ENCODE measurements at regions not wholly inside any gene's neighbourhood (a gene's known extent, or its start where the extent isn't known, plus 50 kb on each side); places are given as distances from the start of the nearest gene placed in this dataset.

DNA sequence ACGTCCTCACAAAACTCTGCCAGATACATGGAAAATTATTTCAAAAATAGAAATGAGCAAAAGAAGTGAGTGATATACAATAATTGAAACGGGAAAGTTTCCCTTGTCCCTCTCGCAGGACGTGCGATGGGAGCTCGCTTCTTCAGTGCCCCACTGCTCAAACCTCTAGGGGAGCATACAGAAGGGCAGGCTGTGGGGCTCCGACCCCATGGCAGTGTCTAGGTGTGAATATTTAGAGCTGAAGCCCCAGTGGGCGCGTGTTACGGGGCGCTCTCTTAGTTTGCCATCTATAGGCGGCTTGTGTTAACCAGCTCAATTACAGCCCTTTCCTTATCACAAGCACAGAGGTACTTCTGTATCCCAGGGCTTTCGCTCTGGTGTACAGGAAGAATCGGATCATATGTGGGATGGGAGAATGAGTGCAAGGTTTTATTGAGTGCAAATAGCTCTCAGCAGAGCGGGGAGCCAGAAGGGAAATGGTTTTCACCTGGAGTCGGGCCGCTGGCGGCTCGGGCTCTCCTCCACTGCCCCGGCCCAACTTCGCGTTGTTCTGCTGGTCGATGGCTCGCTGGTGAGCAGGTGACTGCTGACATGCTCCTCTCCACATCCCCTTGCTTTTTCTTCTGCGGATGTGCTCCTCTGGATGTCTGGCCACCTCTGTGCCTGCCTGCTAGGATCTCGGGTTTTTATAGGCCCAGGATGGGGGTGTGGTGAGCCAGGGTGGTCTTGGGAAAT lies 334.0 kb upstream of the PTPRD start:
- Mint-ChIP-seq H3K9me3 (peaks cover 3% of the 10 kb centered on the region), H3K36me3 (no peaks in the 10 kb centered on the region), H3K27me3 (ENCODE audit: low read depth) (no peaks in the 10 kb centered on the region), H3K27ac (no peak overlapping the region), H3K4me1 (no peaks in the 10 kb centered on the region), H3K4me3 (no peak overlapping the region)
- no peak for DNase-seq (ENCODE audit: low spot score in 2 of 2, unreplicated experiment in 2 of 2)
- TF ChIP-seq, protein P1, sequence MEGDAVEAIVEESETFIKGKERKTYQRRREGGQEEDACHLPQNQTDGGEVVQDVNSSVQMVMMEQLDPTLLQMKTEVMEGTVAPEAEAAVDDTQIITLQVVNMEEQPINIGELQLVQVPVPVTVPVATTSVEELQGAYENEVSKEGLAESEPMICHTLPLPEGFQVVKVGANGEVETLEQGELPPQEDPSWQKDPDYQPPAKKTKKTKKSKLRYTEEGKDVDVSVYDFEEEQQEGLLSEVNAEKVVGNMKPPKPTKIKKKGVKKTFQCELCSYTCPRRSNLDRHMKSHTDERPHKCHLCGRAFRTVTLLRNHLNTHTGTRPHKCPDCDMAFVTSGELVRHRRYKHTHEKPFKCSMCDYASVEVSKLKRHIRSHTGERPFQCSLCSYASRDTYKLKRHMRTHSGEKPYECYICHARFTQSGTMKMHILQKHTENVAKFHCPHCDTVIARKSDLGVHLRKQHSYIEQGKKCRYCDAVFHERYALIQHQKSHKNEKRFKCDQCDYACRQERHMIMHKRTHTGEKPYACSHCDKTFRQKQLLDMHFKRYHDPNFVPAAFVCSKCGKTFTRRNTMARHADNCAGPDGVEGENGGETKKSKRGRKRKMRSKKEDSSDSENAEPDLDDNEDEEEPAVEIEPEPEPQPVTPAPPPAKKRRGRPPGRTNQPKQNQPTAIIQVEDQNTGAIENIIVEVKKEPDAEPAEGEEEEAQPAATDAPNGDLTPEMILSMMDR (IDR thresholded peaks at IDR 0.05; ENCODE audit: unreplicated experiment): no peak

DNA sequence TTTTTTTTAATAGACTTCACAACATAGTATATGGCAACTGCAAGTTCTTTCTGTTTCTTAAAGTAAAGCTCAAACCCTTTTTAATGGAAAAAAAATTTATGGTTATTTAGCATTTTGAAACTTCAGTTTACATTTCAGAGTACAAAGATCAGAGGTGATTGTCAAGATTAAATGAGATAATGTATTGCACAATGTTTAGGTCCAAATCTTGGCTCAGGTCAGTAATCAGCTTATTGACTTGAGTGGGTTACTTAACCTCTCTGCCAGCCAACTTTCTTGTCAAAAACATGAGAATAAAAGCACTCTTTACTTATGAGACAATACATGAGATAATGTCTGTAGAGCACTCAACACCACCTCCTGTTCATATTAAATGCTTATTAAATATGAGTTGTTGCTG lies 345.1 kb upstream of the PTPRD start:
- DNase-seq (ENCODE audit: low spot score in 2 of 2, unreplicated experiment in 2 of 2): no peak
- Mint-ChIP-seq H3K4me1 (no peaks in the 10 kb centered on the region), H3K27me3 (ENCODE audit: low read depth) (no peaks in the 10 kb centered on the region), H3K4me3 (no peak overlapping the region), H3K27ac (no peak overlapping the region), H3K36me3 (no peaks in the 10 kb centered on the region), H3K9me3 (peaks cover 17% of the 10 kb centered on the region)
- TF ChIP-seq, protein P1 (IDR thresholded peaks at IDR 0.05; ENCODE audit: unreplicated experiment): no peak

DNA sequence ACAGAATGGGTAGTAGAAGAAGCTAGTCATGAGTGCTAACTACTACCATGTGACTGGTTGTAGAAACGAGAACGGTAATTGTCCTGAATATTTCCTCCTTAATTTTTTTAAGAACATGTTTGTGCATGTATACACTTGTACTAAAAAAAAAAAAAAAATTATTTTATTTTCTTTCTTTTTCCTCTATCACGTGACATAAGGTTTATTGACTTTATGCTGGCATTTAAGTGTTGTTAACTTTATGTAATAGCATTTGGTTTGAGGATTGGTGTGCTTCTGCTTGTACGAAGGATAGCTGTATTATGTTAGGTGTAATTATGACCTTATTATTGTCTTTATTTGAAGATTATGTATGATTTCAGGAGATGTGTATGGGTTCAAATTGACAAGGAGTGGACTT lies 349.1 kb upstream of the PTPRD start:
- DNase-seq (ENCODE audit: low spot score in 2 of 2, unreplicated experiment in 2 of 2): no peak
- Mint-ChIP-seq H3K36me3 (no peaks in the 10 kb centered on the region), H3K4me3 (no peak overlapping the region), H3K4me1 (no peaks in the 10 kb centered on the region), H3K9me3 (peaks cover 28% of the 10 kb centered on the region), H3K27ac (no peak overlapping the region), H3K27me3 (ENCODE audit: low read depth) (no peaks in the 10 kb centered on the region)
- TF ChIP-seq, protein P1 (IDR thresholded peaks at IDR 0.05; ENCODE audit: unreplicated experiment): no peak

DNA sequence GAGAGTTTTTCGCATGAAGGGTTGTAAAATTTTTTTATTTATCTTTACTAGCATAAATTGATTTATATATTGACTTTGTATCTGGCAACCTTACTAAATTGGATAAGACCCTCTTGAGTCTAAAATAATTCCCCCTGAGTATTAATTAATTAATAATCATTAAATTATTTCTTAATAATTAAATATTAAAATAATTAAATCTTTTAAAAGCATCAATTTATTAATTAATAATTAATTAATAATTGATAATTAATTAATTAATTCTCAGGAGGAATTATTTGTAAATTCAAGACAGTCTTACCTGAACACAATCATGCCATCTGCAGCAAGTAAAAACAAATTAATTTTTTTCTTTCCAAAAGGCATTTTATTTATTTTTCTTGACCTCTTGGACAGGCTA lies 370.4 kb upstream of the PTPRD start:
- no peak for DNase-seq (ENCODE audit: low spot score in 2 of 2, unreplicated experiment in 2 of 2)
- TF ChIP-seq, protein P1 (IDR thresholded peaks at IDR 0.05; ENCODE audit: unreplicated experiment): no peak
- Mint-ChIP-seq H3K27me3 (ENCODE audit: low read depth) (no peaks in the 10 kb centered on the region), H3K4me3 (no peak overlapping the region), H3K9me3 (peaks cover 4% of the 10 kb centered on the region), H3K36me3 (no peaks in the 10 kb centered on the region), H3K27ac (no peak overlapping the region), H3K4me1 (no peaks in the 10 kb centered on the region)

DNA sequence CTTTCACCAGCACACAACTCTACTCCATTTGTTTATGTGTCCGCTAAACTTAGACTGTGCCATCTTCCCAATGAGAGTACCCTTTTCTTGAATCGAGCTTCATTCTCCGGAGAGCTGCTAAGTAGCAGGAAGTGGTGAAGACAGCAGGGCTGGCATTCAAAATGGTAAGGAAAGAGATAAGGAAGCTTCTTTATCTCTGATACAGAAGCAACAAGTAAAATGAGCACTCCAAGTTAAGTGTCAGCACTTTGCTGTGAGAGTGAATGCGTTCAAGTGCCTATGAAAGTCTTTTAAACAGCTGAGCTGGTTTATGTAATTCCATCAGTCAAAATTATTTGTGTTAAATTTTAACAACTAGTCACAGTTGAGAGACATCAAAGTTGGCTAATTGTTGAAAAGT lies 386.8 kb upstream of the PTPRD start:
- no peaks in the 10 kb centered on the region for H3K27me3 Mint-ChIP-seq (ENCODE audit: low read depth)
- TF ChIP-seq, protein P1 (IDR thresholded peaks at IDR 0.05; ENCODE audit: unreplicated experiment): no peak
- no peak overlapping the region for H3K27ac Mint-ChIP-seq
- H3K9me3 Mint-ChIP-seq: no peaks in the 10 kb centered on the region
- H3K4me1 Mint-ChIP-seq: no peaks in the 10 kb centered on the region
- no peak overlapping the region for H3K4me3 Mint-ChIP-seq
- no peak for DNase-seq (ENCODE audit: low spot score in 2 of 2, unreplicated experiment in 2 of 2)
- no peaks in the 10 kb centered on the region for H3K36me3 Mint-ChIP-seq
